Muscle of arm (tissue), 1 donor: ENCODE measurements at regions not wholly inside any gene's neighbourhood (a gene's known extent, or its start where the extent isn't known, plus 50 kb on each side); places are given as distances from the start of the nearest gene placed in this dataset.
"Not testable (repeated sequence)": the region's sequence is repeated elsewhere in the genome, so short reads cannot be mapped to it uniquely, and the experiment has no call there.

Source experiments
- DNase-seq: peaks from one replicate; pipeline ENCODE4 v3.0.0-alpha.2; 2013

DNA sequence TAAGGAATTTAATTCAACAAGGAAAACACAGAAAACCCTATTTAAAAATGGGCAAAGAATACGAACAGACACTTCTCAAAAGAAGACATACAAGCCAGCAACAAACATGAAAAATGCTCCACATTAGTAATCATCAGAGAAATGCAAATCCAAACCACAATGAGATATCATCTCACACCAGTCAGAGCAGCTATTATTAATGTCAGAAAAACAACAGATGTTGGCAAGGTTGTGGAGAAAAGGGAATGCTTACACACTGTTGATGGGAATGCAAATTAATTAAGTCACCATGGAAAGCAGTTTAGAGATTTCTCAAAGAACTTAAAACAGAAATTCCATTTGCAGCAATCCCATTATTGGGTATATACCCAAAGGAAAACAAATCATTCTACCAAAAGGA is 55.2 kb downstream of the GCC1 start:
- no peak for DNase-seq

- no peak for DNase-seq
Observed at GRCh38 chr7:127527561-127527960, 57.8 kb downstream of the GCC1 start.

GRCh38 chr7:127525866-127526480 is 59.4 kb downstream of the GCC1 start:
- no peak for DNase-seq

- no peak for DNase-seq
Observed at GRCh38 chr7:127516320-127516719, 69.1 kb downstream of the GCC1 start.

DNA sequence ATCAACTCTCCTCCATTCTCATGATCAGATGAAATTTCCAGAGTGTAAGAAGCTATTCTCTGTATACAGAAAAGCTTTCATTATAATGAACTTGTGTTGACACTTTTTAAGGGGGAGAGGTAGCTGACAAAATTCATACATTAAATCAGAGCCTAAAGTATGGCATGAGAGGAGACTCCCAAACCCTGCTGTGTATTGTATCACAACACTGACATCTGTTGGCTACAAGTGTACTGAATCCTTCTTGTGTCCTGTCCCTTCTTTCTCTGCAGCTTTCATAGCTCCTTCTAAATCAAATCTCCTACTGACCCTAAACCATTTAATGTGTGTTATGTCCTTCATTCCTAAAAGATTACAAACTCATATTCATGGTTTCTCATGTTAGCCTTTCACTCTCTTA is 70.9 kb downstream of the GCC1 start:
- DNase-seq: peak; percentile 11

DNA sequence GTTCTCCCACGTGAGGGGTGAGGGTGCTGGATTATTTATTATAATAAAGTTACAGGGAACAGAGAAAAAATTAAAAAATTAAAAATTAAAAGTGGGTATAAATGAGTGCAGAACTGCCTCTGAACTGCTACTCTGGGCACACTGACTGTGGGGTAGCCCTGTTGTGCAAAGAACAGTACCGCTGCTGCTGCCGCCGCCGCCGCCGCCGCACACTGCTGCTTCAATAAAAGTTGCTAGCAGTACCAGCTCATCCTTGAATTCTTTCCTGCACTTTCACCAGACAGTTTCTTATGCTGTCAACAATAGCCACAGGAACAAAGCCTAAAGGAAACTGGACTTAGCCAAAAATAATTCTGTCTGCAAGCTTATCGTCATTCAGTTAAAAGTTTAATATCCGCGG is 72.1 kb downstream of the GCC1 start:
- no peak for DNase-seq

DNA sequence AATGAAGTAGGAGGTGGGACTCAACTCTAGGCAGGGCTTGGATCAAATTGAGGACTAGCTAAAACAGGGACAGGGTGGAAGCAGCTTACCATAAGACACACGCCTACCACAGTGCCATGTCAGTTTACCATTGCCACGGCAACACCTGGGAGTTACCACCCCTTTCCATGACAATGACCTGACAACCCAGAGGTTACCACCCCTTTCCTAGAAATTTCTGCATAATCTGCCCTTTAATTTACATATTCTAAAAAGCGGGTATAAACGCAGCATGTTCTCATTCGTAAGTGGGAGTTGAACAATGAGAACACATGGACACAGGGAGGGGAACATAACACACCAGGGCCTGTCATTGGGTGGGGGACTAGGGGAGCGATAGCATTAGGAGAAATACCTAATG is 72.7 kb downstream of the GCC1 start:
- DNase-seq: no peak

DNA sequence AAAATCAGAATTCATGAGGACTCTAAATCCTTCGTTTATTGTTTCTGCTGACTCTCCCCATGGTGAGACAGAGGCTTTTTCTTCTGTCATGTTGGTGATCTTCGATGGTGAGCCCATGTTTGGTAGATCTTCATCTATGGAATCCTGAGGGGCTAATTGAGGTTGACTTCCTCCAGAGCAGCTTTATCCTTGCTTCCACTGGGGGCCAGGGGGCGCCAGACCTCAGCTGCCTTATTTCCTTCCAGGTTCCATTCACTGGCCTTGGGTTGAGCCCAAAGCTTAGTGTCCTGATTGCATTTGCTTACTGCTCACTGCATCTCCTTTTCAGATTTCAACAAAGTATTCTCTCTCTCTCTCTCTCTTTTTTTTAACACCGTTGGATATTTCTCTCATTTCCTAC is 80.7 kb downstream of the GCC1 start:
- DNase-seq: peak; percentile 4

- DNase-seq: no peak
Observed at GRCh38 chr7:127501817-127502216, 83.6 kb downstream of the GCC1 start.

DNA sequence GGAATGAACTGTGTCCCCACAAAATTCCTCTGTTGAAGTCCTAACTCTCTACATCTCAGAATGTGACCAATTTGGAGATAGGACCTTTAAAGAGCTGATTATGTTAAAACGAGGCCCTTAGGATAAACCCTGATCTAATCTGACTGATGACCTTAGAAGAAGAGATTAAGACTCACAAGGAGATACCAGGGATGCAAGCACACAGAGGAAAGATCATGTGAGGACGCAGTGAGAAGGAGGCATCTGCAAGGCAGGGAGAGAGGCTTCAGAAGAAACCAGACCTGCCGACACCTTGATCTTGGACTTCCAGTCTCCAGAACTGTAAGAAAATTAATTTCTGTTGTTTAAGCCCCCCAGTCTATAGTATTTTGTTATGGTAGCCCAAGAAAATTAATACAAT is 94.9 kb upstream of the ZNF800 start:
- no peak for DNase-seq

GRCh38 chr7:127486654-127487053 is 94.1 kb upstream of the ZNF800 start:
- DNase-seq: no peak

DNA sequence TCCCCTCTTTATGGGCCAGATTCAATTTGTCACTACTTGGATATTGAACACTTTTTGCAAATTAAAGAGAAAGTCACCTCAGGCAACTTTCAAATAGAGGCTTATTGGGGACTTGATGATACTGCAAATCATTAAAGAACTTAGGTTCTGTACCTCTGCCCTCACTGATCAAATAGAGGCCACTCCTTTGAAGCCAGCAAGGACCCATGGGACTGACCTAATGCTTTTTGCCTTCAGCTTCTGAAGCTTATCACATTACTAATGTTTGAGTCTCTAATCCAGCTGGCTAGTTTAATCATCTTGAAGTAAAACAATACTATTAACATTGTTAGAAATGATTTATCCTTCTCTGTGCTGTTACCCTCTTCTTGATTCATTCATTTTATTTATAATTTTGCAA is 93.0 kb upstream of the ZNF800 start:
- no peak for DNase-seq

DNA sequence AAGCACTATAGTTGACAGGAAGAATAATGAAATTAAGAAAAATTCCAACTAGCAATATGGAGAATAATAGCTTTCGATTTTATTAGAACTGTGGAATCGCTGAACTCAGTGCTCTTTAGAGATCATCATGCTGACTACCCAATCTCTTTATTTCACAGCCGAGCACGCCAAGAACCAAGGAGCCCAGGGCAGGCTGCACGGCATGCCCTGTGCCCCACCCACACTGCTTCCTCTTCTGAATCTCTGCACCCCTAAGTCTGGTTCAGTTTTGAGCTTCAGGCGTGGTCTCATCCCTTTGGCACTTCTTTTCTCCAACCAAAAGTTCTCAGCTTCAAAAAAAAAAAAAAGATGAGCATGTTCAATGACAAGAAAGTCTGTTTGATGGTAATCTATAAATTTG is 92.4 kb upstream of the ZNF800 start:
- DNase-seq: no peak

DNA sequence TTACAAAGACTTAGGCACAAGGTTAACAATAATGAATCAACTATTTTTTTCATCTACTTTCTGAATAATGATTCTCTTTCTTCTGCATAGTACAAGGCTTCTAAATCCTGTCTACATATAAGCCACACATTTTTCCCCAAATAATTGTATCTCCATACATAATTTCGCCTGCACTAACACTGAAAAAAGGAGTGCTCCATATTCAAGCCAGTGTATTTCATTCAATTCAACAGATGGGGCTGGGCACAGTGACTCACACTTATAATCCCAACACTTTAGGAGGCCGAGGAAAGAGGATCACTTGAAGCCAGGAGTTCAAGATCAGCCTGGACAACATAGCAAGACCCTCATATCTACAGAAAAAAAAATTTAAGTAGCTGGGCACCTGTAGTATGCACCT is 86.0 kb upstream of the ZNF800 start:
- no peak for DNase-seq

- DNase-seq: no peak
Observed at GRCh38 chr7:127478024-127478355, 85.5 kb upstream of the ZNF800 start.

GRCh38 chr7:127477295-127478023 is 85.0 kb upstream of the ZNF800 start:
- no peak for DNase-seq

GRCh38 chr7:127476618-127477017 is 84.1 kb upstream of the ZNF800 start:
- no peak for DNase-seq

DNA sequence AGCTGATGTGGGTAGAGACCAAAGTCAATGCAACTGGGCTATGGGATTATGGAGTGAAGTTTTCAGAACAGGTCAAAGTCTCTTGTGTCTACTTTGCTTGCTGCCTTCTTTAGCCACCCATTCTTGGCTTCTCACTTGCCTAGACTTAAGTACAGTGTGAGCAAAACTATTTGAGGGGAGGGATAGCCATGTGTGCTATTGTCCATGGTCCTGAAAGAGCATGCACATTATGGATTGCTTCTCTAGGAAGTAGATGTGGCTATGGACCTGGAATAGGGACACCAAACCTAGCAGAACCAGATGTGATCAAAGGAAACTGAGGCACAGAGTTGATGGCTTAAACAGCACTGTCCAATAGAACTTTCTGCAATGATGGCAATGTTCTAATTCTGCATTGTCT is 81.9 kb upstream of the ZNF800 start:
- no peak for DNase-seq

GRCh38 chr7:127473409-127473808 is 80.9 kb upstream of the ZNF800 start:
- no peak for DNase-seq

GRCh38 chr7:127460077-127460476 is 67.6 kb upstream of the ZNF800 start:
- no peak for DNase-seq

GRCh38 chr7:127451258-127451657 is 58.8 kb upstream of the ZNF800 start:
- DNase-seq: not testable (repeated sequence)

DNA sequence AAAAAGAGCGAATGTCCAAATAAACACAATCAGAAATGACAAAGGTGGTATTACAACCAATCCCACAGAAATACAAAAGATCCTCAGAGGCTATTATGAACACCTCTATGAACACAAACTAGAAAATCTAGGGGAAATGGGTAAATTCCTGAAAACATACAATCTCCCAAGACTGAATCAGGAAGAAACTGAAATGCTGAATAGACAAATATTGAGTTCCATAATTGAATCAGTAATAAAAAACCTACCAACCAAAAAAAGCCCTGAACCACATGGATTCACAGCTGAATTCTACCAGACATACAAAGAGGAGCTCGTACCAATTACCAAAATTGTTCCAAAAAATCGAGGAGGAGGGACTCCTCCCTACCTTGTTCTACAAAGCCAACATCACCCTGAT is 56.1 kb upstream of the ZNF800 start:
- DNase-seq: no peak

DNA sequence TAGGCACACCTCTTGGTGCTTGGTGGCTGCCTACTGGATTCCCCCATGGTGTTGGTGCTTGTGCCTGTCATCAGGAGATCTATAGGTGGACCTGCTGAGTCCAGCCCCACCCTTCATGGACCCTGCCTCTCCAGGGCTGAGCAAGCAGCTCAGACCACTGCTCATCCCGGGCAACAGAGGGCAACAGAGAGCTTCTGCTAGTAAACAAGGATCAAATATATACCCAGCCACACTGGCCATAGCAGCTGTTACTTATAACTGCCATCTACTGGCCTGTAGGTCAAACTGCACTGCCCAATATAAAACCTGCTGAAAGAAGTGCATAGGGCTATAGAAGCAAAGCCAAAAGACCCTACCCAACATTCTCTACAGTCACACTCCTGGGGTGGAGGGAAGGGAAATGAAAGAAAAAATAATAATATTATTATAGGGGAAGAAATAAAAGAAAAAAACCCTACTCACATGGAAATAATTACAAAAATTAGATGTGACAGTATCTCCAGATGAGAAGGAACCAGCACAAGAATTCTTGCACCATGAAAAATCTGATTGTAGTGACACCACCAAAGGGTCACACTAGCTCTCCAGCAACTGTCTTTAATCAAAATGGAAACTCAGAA is 54.9 kb upstream of the ZNF800 start:
- DNase-seq: no peak

- DNase-seq: no peak
Observed at GRCh38 chr7:127446842-127447241, 54.3 kb upstream of the ZNF800 start.
